HT-29 (cell line): ENCODE measurements at regions not wholly inside any gene's neighbourhood (a gene's known extent, or its start where the extent isn't known, plus 50 kb on each side); places are given as distances from the start of the nearest gene placed in this dataset.

Experiments
- DNase-seq: peaks from one replicate; pipeline ENCODE4 v3.0.0-alpha.2; 2015; ENCODE audit warnings: low spot score

DNA sequence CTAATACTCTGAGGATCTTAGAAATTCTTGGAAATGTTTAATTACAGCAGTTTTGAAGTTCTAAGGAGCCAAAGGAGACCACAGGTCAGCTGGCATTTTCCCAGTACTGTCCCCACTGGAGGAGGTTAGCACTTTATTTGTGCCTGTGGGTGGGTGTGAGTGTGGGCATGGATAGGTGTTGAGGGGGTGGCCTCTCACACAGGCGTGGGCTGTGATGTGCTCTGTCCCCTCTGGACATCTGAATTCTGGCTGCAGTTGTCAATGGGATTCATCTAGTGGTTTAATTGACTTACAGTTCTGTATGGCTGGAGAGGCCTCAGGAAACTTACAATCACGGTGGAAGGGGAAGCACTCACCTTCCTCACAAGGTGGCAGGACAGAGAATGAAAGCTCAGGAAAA is 135.4 kb upstream of the NAMPT start:
- no peak for DNase-seq

DNA sequence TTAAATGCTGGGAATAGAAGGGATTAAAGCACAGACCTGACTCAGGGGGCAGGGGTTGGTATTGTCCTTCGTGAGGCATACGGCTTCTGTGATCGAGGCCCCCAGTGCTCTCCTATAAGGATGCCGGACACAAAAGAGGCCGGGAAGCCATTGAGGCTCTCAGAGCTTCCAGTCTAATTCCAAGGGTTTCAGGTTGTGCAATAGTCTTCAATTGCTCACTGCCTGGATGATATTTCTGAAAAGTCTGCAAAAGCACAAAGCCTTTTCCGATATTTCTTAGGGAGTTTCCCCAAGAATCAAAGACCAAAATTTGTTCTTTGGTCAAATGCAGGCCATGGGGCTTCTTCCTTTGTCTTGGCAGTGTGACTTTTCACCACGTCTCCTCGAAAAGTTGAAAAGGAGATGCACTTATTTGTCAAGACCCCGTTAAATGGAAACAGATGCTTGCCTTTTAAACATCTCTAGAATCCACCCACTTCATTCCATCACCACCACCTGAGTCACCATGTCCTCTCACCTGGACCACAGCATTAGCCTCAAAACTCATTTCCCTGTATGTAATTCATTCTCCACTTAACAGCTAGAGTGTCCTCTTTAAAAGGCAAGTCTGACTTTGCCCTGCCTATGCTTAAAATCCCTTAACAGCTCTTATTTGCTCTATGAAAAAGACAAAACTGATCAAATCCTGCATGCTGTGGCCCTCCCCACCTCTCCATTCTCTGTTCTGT is 134.8 kb upstream of the NAMPT start:
- DNase-seq = no peak

DNA sequence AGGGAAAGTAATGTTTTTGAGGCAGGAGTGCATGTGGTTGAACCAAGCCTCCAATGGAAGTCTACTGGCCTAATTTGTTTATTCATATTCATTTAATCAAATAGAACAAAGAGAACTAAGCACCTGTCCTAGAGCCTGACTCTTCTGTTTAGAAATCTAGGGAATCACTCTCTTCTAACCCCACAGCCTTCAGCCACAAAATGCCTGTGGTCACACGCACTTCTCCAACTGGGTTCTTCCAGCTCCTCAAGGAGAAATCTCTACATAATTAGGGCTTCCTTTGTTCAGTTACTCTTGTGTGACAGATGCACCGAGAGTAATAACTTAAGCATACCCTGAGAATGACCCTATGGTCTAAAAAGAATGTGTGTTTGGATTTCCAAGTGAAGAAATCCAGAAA is 133.7 kb upstream of the NAMPT start:
- DNase-seq = no peak

DNA sequence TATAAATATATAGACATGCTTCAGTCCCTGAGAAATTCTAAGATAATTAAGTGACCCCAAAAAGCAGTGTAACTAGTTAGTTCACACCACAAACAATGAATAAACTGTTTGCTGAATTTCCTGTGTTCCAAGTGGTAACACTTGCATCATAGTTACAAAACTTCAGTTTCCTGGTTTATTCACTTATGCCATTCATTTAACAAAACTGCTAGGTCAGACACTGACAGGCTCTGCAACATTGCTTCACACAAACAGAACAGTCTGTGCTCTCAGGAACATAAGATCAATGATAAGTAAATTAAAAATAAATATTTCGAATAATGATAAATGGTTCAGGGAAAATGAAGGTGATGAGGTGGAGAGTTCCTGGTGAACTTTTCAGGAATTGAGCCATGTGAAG is 133.3 kb upstream of the NAMPT start:
- DNase-seq = peak; percentile 27

DNA sequence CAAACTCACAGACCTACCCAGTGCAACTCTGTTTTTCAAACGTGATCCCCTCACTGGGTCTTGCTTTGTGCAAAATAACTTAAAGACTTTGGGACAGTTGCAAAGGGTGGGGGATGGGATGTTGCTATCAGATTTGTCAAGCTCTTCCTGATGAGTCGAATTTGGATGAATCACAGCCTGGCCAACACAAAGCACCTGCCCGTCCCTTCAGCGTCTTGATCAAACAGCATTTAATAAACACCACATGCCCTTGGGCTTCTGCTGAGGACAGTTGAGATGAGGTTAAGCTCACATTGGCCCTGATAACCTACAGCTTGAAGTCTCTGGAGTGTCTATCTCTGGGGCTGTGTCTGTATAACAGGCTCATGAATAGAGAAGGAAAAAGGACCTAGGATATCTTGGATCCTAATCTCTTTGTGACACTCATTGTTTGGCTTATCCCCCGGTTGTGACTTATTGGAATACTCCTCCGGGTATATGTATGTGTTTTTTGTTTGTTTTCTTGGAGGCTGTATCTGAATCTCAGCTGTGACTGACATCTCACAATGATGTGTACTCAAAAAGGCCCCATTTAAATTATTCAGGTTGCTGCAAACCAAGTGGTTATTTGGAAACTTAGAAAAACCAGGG is 132.6 kb upstream of the NAMPT start:
- DNase-seq = no peak

DNA sequence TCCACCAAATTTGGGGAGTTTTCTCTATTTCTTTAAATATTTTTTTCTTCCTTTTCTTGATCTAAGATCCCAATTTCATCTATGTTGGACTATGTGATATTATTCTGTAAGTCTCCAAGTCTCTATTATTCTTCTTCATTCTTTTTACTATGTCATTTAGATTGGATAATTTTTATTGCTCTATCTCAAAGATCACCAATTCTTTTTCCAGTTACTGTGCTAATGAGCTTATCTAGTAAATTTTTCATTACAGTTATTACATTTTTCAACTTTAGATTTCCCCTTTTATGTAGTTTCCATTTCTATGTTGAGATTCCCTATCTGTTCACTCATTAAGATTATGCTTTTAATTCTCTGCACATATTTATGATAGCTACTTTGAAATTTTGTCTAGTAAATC is 131.6 kb upstream of the NAMPT start:
- DNase-seq = no peak

DNA sequence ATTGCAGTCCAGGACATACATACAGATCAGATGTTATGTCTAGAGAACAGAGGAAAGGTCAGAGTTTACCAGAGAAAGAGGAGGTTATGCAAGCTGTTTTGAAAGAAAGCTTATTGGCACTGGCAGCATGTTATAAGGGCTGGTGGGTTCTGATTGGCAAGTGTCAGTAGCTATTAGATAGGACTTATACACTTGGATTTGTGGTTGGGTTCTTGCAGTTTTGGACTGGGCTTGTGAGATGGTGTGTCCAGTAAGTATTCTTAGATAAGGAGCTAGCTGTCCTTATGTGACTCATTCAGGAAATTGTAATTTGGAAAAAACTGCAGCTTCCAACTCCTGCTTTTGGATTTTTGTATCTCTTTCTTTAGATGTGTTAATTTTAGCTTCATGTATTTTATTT is 130.7 kb upstream of the NAMPT start:
- no peak for DNase-seq

DNA sequence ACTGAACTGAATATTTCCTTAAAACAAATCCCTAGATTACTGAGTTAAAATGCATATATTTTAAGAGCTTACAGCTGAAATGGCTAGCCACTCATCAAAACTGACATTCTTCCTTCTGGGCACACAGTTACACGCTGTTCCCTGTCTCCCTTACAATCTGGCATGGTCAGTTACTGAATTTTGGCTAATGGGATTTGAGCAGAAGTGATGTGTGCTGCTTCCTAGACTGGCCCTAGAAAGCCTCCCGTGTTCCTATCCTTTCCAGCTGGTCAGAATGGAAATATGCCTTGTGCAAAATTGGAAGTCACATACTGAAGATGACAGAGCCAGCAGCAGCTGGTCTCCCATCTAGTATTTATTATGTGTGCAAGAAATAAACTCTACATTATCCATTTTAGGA is 128.7 kb upstream of the NAMPT start:
- no peak for DNase-seq

DNA sequence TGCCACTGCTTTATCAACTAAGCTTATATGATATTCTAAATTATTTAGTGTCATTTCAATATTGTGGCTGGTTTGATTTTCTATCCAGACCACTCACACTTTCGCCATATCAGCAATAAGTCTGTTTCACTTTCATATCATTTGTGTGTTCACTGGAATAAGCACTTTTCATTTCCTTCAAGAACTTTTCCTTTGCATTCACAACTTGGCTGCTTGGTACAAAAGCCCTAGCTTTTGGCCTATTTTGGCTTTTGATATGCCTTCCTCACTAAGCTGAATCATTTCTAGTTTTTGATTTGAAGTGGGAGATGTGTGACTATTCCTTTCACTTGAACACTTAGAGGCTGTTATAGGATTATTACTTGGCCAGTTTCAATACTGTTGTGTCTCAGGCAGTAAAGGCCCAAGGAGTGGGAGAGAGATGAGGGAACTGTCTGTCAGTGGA is 120.9 kb upstream of the NAMPT start:
- DNase-seq = no peak

DNA sequence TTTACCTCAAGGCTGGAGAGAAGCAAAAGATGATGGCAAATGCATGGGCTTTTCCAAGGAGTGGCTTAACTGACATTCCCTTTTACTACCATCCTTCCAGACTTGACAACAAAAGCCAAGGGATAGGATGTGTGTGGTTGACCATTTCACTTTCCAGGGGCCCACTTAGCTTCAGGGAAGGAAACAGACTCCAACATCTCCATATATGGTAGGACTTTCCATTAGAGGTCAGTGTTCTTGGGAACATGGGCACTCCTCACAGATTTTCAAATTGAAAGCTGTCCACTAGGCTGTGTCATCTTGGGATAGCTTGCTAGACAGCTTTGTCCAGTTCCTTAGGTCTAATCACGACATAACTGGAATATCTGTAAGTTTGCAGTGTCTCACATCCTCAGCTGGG is 118.1 kb upstream of the NAMPT start:
- DNase-seq = no peak

DNA sequence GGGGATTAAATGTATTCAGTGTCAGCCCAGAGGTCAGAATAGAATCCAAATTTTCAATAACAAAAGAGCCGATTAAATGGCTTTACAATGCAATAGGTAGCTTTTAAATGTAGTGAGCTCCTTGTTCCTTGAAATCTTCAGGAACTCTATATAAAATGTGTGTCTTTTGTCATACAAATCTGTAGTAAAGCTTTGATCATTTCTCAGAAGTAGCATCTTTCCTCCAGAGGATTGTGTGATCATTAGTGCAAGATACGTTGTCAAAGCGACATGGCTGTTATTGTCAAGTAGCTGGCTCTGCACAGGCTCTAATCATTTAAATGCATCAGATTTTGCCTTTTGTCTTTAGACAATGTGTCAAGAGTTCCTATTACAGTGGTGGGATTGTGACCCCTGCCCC is 116.1 kb upstream of the NAMPT start:
- no peak for DNase-seq

DNA sequence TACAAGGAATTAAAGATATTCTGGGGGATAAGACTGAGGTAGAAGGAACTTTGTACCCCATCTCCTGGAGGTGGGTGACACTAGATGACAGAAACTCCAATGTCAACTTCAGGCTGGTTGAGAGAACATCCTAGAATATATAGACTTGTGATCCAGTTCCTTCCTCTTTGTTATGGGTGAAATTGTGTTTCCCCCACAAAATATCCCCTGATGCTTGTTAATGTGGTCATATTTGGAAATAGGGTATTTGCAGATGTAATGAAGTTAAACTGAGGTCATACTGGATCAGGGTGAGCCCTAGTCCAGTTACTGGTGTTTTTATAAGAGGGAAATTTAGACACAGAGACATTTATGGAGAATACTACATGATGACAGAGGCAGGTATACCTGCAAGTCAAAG is 114.0 kb upstream of the NAMPT start:
- DNase-seq = no peak

DNA sequence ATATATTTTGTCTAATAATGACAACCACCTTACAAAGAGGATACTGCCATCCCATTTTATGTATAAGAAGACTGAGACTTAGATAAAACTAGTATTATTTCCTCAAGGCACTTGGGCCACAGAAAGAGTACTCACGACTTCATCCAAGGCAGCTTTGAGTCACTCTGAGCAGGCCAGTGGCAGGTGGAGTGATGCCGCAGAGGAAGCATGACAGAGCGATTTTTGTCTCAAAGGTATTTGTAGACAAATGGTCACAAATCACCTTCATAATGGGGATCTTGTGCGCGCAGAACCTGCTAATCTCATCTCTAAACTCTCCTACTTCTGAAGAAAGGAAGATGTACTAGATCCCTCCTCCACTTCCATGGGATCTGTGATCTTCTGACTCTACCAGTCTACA is 113.2 kb upstream of the NAMPT start:
- DNase-seq = no peak

DNA sequence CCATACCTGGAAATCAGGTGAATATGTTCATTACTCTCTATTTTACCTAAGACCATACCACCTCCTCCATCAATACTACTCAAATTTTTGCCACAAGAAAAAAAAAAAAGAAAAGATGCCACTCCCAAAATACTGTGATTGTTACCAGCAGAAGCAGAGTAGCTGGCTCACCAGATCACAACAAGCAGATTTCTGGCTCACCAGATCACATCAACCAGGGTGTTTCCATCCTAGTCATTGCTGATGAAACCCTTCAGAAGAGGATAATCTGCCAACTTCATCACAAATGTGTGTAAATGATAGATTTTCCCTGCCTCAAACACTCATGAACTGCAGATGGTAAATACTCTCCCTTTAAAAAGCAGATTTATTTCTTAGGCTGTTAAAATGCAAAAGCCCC is 109.7 kb upstream of the NAMPT start:
- no peak for DNase-seq

DNA sequence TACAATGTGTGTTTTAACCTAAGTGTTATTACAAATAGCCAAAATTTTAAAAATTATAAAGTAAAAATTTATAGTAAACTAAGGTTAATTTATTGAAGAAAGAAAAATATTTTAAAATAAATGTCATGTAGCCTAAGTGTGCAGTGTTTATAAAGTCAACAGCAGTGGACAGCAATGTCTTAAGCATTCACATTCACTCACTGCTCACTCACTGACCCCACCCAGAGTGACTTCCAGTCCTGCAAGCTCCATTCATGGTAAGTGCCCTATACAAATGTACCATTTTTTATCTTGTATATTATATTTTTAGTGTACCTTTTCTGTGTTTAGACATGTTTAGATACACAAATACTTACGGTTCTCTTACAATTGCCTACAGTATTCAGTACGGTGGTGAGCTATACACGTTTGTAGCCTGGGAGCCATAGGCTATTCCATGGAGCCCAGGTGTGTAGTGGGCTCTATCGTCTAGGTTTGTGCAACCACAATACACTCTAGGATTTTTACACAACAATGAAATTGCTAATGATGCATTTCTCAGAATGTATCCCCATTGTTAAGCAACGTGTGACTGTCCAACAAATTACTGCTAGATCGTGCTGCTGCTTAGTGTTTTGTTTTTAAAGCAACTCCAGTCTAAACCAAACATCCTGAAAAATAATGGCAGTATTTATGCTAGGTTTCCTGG is 108.9 kb upstream of the NAMPT start:
- DNase-seq = no peak

DNA sequence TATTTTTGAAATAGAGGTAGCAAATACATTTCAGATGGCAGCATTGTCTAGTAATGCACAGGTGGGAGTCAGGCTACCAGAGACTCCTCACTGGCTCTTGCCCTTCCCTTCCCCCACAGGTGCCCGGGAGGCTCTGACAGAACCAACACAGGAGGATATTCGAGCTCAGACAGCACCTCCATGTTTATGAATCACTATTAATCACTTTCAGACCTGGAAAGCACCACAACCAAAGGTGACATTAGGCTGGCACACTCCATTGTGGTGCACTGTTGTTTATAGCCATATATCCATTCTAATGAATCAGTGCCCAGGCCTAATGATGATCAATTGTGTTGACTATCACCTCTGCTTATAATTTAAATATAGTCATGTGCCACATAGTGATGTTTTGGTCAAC is 107.8 kb upstream of the NAMPT start:
- no peak for DNase-seq

DNA sequence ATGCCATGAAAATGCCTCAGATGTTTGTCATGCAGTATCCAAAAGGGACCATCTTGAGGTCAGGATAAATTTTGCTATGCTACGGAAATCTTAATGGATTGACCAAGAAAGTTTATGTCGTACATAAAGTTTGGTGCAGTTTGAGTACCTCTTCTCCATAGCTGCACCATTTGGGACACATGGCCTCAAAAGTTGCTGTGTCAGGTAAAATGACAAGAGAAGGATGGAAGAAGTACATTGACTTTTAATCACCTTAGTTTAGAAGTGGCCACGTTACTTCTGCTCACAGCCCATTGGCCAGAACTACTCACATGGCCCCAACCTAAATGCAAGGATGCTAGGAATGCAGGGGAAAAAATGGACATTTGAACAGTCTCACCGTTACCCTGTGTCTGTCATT is 107.4 kb upstream of the NAMPT start:
- no peak for DNase-seq

DNA sequence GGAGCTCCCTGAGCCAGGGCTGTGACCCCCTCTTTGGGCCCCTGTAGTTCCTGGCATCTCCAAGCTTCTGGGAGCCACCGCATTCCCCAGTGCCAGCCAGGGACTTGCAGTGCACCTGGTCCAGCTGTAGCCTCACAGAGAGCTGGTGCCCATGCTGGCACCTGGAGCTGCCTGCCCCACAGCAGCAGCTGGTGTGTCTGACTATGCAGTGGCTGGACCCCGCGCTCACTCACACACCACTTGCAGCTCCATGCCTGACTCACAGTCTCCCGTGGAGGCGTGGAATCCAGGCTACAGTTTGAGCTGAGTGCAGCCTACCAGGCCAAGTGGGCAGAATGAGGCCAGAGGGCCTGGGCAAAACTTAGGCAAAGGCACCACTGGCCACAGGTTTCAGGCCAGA is 102.2 kb upstream of the NAMPT start:
- no peak for DNase-seq

DNA sequence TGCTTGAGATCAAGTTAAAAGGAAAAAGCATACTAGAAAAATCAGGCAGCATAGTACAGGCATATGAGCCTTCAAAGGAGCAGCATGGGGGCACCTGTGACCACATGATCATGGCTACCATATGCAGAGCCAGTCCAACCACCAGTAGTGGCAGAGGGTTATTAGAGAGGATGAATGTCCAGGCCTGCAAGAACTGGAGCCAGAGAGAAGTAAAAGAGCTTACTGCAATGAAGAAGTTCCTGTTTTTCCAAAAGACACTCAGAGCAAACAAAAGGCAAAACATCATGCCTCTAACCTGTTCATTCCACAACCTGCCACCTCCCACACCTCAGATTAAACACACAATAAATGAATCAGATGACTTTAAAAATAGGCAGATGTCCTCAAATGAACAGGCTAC is 99.6 kb upstream of the NAMPT start:
- DNase-seq = no peak

DNA sequence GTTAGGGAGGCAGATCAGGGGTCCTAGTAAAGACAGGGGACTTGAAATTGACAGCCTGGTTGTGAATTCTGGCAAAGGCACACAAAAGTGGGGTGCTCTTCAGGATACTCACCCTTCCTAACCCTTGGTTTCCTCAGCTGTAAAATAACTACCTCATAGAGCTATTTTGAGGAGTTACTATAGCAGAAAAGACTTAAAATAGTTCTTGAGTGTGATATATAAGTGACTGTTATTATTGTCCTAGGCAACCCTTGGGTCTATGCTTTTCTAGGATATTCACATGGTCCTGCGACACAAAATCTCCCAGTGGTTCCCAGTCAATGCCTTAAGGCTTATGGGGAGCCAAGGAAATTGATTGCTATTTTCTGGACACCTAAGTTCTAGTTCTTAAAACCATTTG is 98.1 kb upstream of the NAMPT start:
- DNase-seq = no peak

DNA sequence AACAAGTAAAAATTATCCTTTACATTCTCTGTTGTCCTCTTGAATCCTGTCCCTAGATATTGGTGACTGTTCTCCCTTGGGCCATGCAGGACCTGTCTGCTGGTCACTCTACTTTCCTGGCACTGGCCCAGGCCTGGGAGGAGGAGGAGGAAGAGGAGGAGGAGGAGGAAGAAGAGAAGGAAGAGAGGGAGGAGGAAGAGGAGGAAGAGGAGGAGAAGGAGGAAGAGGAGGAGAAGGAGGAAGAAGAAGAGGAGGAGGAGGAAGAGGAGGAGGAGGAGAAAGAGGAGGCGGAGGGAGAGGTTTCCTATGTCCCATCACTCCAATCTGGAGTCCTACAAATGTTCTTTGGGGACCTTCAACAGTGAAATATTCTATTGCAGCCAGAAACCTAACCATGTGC is 97.3 kb upstream of the NAMPT start:
- no peak for DNase-seq

DNA sequence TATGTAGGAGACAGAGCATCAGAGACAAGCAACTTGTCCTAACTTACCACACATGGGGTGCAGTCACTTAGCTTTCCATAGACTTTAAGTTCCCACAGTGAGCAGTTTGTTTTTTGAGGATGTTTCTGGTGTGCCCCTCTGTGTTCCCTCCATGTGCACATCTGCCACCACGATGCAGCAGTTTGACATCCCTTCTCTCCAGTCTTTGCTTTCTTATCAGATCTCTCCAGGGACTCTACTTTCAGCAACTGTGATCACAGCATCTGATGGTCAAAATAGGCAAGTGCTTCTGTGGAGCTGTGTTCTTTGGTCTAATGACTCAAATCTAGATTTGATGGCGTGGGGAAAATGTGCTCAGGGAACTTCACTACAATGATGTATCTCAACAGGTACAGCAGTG is 96.5 kb upstream of the NAMPT start:
- DNase-seq = no peak

DNA sequence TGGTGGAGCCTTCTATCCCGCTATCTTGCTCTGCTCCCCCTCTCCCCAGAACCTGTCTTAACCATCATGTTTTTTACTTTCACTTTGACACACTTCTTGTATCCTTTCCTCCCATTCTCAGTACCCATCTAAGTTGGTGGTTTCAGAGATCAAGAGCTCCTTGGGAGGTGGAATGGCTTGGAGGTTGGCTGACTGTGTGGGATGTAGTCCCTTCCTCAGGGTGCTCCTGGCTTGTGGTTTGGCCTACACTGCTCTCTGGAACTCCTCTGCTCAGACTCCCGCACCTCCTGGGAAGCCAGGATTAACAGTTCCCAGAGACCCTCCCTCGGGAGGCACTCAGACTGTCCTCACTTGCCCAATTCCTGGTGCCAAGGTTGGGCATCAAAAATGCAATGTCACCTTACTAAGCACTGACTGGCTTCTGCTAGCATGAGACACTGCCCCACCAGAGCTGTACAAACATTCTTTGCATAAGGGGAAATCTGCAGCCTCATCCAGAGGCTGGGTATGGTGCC is 93.1 kb upstream of the NAMPT start:
- DNase-seq = no peak
